ENCODE measurements at regions not wholly inside any gene's neighbourhood (a gene's known extent, or its start where the extent isn't known, plus 50 kb on each side); places are given as distances from the start of the nearest gene placed in this dataset.

- TF ChIP-seq CTCF (conservative IDR thresholded peaks at IDR 0.05; ENCODE audit: low read length) (no peak), EZH2phosphoT487 (IDR thresholded peaks at IDR 0.05; ENCODE audit: borderline replicate concordance, low read depth, low read length) (no peak)
Observed at GRCh38 chr16:86826941-86827340, 248.6 kb downstream of the FOXL1 start.

Data from OCI-LY7 (cell line).